Activated CD4-positive, alpha-beta T cell treated with anti-CD3 and anti-CD28 coated beads, Interleukin-2, amount 50 U/mL, for 48 hours (primary cell): ENCODE measurements at regions not wholly inside any gene's neighbourhood (a gene's known extent, or its start where the extent isn't known, plus 50 kb on each side); places are given as distances from the start of the nearest gene placed in this dataset.
"Not testable (repeated sequence)": the region's sequence is repeated elsewhere in the genome, so short reads cannot be mapped to it uniquely, and the experiment has no call there.

Experiments
- DNase-seq, 2 experiments: peaks; one replicate each; pipeline ENCODE4 v3.0.0-alpha.2; 2020

DNA sequence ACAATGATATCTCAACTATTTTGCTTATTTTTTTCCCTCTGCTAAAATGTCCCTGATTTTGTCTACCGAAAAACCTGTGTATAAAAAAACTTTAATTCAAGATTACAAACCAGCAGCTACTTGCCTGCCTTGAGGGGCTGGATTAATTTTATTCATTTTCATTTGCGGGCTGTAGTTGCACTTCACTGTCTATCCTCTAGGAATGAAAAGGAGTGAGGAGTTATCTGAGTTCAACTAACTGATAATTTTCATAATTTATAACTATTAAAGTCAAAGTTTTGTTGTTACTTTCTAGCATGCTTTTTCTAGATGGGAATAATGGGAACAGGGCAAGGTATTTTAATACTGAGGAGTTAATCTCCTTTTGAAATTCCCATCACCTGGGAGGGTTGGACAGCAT, 50.3 kb upstream of the AGTPBP1 start:
- DNase-seq = not testable (repeated sequence)

DNA sequence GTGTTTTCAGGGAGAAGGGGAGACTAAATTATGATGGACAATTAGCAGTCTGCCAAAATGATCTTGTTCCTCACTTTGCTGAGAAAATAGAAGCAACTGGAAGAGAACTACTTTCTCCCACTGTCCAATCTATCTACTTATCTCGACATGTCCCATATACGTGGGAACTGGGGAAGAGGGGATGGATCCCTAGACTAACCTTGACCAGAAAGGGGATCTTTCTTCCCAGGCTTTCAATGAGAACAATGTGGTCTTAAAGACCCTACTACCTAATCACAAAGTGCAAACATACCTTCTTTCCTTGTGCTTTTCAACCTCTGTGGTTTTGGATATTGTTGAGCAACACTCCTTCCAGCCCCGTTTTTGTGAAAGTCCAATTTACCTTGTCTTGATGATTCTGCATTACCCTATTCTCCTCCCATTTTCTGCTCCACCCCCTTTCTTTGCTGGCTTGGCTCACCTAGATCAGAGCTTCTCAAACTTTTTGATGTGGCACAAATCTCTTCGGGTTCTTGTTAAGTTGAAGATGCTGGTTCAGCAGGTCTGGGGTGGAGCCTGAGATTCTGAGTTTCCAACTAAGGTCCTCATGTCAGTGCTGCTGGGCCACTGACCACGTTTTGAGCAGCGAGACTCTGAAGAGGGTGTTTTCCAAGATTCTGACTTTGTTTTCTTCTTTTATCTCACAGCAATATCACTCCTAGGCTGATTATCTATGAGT, 61.4 kb upstream of the AGTPBP1 start:
- not testable (repeated sequence) for DNase-seq

DNA sequence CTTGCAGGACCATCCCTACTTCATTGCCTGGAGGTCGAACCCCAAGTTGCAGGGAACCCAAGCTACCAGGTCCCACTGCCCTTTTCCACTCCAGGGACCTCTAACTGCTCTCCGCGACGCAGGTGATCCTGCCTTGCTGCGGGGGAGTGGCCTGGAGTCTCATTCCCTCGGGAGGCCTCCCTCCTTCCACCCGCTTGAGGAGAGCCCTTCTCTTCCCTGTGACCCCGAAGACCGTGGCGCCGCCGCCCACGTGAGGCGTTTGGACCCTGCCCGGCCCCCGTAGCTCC, 63.0 kb upstream of the AGTPBP1 start:
- DNase-seq = not testable (repeated sequence)

DNA sequence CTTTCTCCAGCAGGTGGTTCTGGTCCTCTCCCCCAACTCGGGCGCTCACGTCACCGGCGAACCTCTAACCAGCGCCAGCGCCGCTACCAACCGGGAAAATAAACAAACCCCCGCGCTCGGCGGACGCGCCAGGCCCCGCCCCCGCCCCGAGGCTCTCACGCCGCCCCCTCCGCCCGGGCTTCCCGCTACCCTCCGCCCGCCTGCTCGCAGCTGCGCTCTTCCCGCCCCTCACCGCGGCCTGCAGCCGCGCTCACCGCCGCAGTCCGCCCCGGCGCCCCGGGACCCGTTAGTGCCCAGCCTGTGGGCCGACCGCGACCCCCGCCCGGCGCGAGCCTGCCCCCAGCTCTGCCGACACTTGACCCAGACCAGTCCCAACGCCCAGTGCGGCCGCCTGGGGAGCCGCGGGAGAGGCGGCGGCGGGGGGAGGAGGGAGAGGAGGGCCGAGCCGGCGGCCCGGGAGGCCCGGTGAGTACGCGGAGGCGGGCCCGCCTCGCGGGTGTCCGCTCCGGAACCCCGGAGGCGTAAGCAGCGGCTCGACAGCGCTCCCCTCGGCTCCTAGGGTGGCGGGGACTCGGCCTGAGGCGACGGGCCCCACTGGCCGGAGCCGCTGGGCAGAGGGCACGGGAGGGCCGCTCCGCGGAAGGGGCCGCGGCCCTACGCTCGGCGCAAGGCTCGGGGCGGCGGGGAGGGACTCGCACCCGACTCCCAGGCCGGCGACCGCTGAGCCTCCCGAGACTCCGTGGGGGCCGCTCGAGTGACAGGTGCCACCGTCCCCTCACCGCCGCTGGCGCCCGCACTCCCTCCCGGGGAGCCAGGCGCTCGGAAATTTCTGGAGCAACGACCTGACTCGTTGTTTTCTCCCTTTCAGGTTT, 63.6 kb upstream of the AGTPBP1 start:
- peak; percentile 71 to 75 for DNase-seq

DNA sequence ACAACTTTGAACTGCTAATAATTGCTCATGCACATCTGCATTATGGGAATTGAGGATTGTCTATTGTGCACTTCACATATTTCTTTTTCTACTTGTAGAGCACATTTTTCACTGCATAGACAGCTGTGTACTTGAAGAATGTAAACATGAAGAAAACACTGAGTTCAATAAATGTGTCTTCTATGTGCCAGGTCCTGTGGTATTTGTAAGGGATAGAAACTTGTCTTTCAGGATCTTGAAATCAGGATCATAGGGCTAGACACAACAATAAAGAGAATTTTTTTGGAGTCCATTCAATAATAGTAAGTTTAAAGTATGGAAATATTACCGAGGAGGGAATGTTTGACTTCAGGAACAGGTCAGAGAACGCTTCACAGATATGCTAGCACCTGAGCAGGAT, 66.6 kb upstream of the AGTPBP1 start:
- DNase-seq = not testable (repeated sequence)

DNA sequence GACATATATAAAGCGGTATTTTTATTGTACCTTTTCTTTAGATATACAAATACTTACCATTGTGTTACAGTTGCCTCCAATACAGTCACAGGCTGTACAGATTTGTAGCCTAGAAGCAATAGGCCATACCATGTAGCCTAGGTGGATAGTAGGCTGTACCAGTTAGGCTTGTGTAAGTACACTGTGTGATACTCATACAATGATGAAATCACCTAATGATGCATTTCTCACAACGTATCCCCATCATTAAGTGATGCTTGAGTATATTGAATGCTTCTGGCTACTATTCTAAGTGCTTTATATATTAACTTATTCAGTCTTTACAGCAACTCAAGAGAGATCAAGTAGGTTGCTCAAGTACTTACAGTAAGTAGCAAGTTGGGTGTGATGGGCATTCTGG, 71.6 kb upstream of the AGTPBP1 start:
- DNase-seq = not testable (repeated sequence)

DNA sequence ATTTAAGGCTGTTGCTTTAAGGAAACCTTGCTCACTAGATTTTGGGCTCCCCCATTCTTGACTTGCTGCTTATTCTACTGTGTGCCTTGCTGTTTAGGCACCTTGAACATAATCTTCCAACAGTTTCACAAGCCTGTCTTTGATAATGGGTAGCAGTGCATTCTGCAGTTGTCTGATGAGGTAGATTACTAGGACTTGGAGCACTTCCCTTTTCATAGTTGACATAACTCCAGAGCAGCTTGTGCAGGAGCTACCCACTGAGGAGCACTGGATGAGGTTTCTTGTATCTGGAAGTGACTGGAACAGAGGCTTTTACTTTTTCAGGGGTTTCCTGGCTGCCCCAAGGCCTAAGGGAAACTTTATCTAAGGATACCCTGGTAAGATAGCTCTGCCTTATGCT, 73.0 kb upstream of the AGTPBP1 start:
- DNase-seq = not testable (repeated sequence)

- not testable (repeated sequence) for DNase-seq
These were observed 77.2 kb upstream of the AGTPBP1 start for GRCh38 chr9:85818971-85819370.

DNA sequence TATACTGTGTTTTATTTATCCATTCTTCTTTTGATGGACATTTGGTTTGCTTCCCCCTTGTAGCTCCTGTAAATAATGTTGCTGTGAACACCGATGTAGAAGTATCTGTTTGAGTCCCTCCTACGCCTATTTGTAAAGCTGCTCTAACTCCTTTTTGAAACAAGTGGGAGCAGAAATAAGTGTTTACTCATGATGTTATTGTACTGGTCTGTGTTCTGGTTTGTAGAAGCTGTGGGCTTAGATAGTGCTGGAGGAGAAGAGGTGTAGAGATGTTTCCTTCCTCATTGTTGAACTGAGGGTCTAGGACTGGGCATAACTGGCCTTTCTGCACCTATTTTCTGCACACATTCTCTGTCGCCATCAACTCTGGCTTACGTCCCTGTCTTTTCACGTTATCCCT, 78.8 kb upstream of the AGTPBP1 start:
- DNase-seq = not testable (repeated sequence)

- not testable (repeated sequence) for DNase-seq
These were observed 83.2 kb upstream of the AGTPBP1 start for GRCh38 chr9:85824949-85825348.

DNA sequence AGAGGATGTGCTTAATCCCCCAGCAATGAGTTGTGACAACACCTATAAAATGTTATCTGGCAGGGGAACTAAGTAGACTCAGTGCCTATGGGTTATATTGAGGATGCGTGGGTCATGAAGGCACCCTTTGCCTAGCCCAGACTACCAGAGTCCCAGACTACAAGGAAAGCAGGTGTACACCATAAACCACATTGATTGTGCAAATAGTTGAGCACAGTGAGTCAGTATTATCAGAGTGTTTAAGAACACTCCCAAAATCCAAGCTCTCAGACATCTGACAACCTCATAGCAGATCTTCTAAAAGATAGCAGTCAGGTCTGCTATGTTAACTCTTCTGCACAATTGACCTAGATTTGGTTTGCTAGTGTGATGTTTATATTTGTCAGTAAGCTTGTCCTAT, 92.8 kb upstream of the AGTPBP1 start:
- DNase-seq = not testable (repeated sequence)

DNA sequence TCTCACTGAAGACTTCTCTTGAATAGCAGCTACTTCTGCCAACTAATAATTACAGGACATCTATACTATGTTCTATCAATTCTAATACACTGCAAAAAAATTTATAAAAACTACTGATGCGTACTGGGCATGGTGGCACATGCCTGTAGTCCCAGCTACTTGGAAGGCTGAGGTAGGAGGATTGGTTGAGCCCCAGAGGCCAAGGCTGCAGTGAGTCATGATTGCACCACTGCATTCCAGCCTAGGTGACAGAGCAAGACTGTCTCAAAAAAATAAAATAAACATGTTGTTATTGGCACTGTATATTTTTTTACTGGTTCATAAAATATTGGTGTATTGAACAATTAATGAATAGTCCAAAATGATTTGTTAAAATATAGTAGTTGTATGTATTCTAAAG, 97.0 kb upstream of the NAA35 start:
- not testable (repeated sequence) for DNase-seq

GRCh38 chr9:85847782-85848181, 93.2 kb upstream of the NAA35 start:
- not testable (repeated sequence) for DNase-seq

- DNase-seq = no peak
These were observed 82.7 kb upstream of the NAA35 start for GRCh38 chr9:85858056-85858750.

DNA sequence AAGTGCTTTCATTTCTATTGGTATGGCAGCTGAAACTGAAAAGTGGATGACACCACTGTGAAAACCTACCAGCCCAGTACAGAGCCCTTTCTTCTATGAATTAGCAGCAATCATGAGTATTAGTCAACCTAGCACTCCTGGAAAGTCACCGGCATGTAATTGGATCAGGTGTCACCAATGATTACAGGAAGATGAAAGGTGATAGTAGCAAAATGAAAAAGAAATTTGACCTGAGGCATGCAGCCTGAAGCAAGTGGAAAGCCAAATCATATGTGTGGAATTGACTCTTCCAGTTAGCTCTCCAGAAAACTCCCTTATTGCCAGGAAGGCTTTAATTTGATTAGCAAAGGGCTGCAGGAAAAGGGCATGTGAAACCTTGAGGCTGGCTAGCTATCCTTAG, 81.2 kb upstream of the NAA35 start:
- no peak for DNase-seq

DNA sequence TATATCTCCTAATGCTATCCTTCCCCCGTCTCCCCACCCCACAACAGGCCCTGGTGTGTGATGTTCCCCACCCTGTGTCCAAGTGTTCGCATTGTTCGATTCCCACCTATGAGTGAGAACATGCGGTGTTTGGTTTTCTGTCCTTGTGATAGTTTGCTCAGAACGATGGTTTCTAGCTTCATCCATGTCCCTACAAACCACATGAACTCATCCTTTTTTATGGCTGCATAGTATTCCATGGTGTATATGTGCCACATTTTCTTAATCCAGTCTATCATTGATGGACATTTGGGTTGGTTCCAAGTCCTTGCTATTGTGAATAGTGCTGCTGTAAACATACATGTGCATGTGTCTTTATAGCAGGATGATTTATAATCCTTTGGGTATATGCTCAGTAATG, 79.1 kb upstream of the NAA35 start:
- DNase-seq = not testable (repeated sequence)

- no peak for DNase-seq
These were observed 77.1 kb upstream of the NAA35 start for GRCh38 chr9:85863875-85864274.

- DNase-seq = no peak
These were observed 69.9 kb upstream of the NAA35 start for GRCh38 chr9:85871008-85871407.

DNA sequence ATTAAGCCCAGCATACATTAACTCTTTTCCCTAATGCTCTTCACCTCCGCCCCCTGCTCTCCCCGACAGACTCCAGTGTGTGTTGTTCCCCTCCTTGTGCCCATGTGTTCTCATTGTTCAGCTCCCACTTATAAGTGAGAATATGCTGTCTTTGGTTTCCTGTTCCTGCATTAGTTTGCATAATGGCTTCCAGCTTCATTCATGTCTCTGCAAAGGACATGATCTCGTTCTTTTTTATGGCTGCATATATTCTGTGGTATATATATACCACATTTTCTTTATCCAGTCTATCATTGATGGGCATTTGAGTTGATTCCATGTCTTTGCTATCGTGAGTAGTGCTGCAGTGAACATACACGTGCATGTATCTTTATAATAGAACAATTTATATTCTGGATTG, 69.3 kb upstream of the NAA35 start:
- DNase-seq = not testable (repeated sequence)

DNA sequence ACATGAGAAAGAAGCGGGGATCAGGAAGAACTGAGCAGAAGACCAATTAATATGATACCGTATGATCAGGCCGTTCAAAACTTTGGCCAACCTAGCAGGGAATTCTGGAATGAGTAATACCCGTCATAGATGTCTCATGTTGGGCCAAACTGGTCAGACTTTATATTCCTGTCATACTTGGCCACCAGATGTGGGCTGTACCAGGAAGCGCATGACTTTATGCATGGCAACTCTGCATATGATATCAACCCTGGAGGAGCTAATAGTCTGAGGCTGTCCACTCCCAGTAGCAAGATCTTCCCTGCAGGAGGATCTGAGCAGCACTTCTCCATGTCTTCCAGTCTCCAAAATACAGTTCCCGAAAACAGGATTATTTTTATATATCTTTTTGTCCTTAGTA, 68.5 kb upstream of the NAA35 start:
- no peak for DNase-seq

DNA sequence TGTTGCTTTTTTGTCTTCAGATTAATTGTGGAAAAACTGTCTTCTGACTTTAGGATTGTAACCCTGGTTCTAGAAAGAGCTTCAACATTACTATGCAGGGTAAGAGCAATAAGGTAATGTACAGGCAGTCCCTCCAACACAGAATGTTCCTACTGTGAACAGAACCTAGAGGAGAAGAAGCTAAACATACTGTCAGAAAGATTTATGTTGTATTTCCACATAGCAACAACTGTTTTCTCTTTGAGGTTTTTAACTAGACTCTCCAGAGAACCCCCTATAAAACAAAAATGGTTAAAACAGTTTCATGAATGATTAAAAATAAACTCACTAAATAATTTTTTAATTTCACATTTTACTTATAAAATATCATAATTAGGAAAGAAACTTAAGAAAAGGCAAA, 64.3 kb upstream of the NAA35 start:
- no peak for DNase-seq

- not testable (repeated sequence) for DNase-seq
These were observed 61.9 kb upstream of the NAA35 start for GRCh38 chr9:85878872-85879597.

DNA sequence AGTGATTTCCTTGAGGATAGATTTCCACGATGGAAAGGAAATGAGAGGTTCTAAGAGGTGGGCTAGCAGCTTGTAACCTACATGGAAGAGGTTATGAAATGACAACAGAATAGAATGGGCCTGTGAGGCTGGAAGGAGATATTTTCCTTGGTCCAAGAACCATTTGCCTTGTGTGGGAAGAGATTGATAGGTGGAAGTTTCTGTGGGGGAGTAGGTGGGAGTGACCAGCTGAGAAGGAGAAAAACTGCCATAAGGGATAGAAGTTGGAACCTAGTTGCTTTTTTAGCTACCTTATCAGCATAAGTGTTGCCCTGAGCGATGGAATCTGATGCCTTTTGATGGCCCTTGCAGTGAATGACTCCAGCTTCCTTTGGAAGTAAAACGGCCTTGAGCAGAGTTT, 60.4 kb upstream of the NAA35 start:
- not testable (repeated sequence) for DNase-seq
